ENCODE measurements at regions not wholly inside any gene's neighbourhood (a gene's known extent, or its start where the extent isn't known, plus 50 kb on each side); places are given as distances from the start of the nearest gene placed in this dataset. TPM values are rescaled to one million over a fixed set of nuclear protein-coding genes. Genes with fewer than 3 reads are reported as not detected.
A peak's percentile ranks its signal among the peaks of the same experiment; 100 is the strongest.

- WGBS (ENCODE audit: insufficient coverage), result no CpG with 5 or more reads among the region's 2 CpGs
- H3K4me2 ChIP-seq (replicated peaks; ENCODE audit: extremely low read depth, low read length, poor library complexity, severe bottlenecking), result no peak overlapping the region
- peak in 2 of 3 donors; percentile 12 to 56 for DNase-seq
- peaks cover 1 to 5% (median 2%) of the 10 kb centered on the region in 3 donors for H3K27me3 Mint-ChIP-seq (ENCODE audit: low read depth in 3 of 3)
- no peaks in the 10 kb centered on the region for H3K9me3 ChIP-seq (replicated peaks in 1 of 2; ENCODE audit: control insufficient read depth in 1 of 2, insufficient read depth in 1 of 2, low read length in 2 of 2)
- H4K20me1 ChIP-seq (ENCODE audit: insufficient read depth, low read length), result no peaks in the 10 kb centered on the region
- H3K4me3 Mint-ChIP-seq, result no peak overlapping the region
- no peaks in the 10 kb centered on the region for H3K36me3 ChIP-seq (replicated peaks in 1 of 2; ENCODE audit: control insufficient read depth in 1 of 2, insufficient read depth in 2 of 2, low read length in 2 of 2)
- H3K27ac ChIP-seq (ENCODE audit: low read depth in 1 of 2, low read length in 2 of 2), result no peak overlapping the region
- H3K4me3 ChIP-seq (replicated peaks in 1 of 3; ENCODE audit: low read depth in 2 of 3, low read length in 3 of 3), result no peak overlapping the region
- no peaks in the 10 kb centered on the region for H3K27me3 ChIP-seq (ENCODE audit: control insufficient read depth in 2 of 2, insufficient read depth in 2 of 2, low read length in 2 of 2)
- no peak for TF ChIP-seq CTCF (IDR thresholded peaks at IDR 0.05)
- H3K9me3 Mint-ChIP-seq, result peaks cover 0 to 2% (median 0%) of the 10 kb centered on the region in 7 donors
- H3K36me3 Mint-ChIP-seq, result no peaks in the 10 kb centered on the region
- H2AFZ ChIP-seq (ENCODE audit: insufficient read depth, low read depth, low read length, poor library complexity, severe bottlenecking), result no peak overlapping the region
- intact Hi-C loops (cut with micrococcal nuclease), result no loop called here
- H3K4me1 Mint-ChIP-seq, result peaks cover 9% of the 10 kb centered on the region
- no peaks in the 10 kb centered on the region for H3K79me2 ChIP-seq (ENCODE audit: insufficient read depth, low read length)
- peak overlapping the region in 1 of 7 donors; percentile 14 for H3K27ac Mint-ChIP-seq
- peaks cover 3 to 8% of the 10 kb centered on the region in 2 donors for H3K4me1 ChIP-seq (ENCODE audit: control insufficient read depth in 1 of 2, insufficient read depth in 2 of 2, low read length in 2 of 2)
- no peak overlapping the region for H3K9ac ChIP-seq (ENCODE audit: insufficient read depth, low read length, poor library complexity, severe bottlenecking)
Observed at GRCh38 chr1:110286564-110286963, 52.6 kb upstream of the RBM15 start.

DNA sequence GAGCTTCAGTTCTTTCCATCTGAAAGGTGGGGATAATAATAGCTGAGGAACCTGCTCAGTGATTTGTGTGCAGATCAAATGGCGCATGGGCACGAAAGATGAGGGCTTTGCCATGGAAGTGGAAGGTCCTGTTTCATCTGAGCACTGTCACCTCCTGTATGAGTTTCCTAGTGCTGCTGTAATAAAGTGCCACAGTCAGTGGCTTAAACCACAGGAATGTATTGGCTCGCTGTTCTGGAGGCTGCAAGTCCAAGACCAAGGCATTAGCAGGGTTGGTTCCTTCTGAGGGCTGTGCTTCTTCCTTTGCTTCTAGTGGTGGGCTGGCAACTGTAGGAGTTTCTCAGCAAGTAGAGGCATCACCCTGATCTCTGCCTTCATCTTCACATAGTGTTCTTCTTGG, 51.1 kb upstream of the RBM15 start:
- H3K27ac Mint-ChIP-seq, result no peak overlapping the region

More for the DNA sequence above, 51.1 kb upstream of the RBM15 start:
- H3K36me3 Mint-ChIP-seq, result no peaks in the 10 kb centered on the region
- no peak overlapping the region for H3K9ac ChIP-seq (ENCODE audit: insufficient read depth, low read length, poor library complexity, severe bottlenecking)
- no peak overlapping the region for H3K4me2 ChIP-seq (replicated peaks; ENCODE audit: extremely low read depth, low read length, poor library complexity, severe bottlenecking)
- no peaks in the 10 kb centered on the region for H3K27me3 ChIP-seq (ENCODE audit: control insufficient read depth in 2 of 2, insufficient read depth in 2 of 2, low read length in 2 of 2)
- DNase-seq, result no peak
- H3K4me1 Mint-ChIP-seq, result peaks cover 23% of the 10 kb centered on the region
- intact Hi-C loops (cut with micrococcal nuclease), result no loop called here
- H3K4me1 ChIP-seq (ENCODE audit: control insufficient read depth in 1 of 2, insufficient read depth in 2 of 2, low read length in 2 of 2), result peaks cover 13 to 22% of the 10 kb centered on the region in 2 donors
- H3K36me3 ChIP-seq (replicated peaks in 1 of 2; ENCODE audit: control insufficient read depth in 1 of 2, insufficient read depth in 2 of 2, low read length in 2 of 2), result no peaks in the 10 kb centered on the region
- H3K27me3 Mint-ChIP-seq (ENCODE audit: low read depth in 3 of 3), result peaks cover 3 to 4% (median 3%) of the 10 kb centered on the region in 3 donors
- H3K9me3 ChIP-seq (replicated peaks in 1 of 2; ENCODE audit: control insufficient read depth in 1 of 2, insufficient read depth in 1 of 2, low read length in 2 of 2), result no peaks in the 10 kb centered on the region
- no peak overlapping the region for H3K4me3 Mint-ChIP-seq
- 100% methylated on average over 3 of the region's 3 CpGs for whole genome bisulfite sequencing (ENCODE audit: insufficient coverage)
- peaks cover 0 to 2% (median 0%) of the 10 kb centered on the region in 7 donors for H3K9me3 Mint-ChIP-seq
- no peak overlapping the region for H2AFZ ChIP-seq (ENCODE audit: insufficient read depth, low read depth, low read length, poor library complexity, severe bottlenecking)
- H4K20me1 ChIP-seq (ENCODE audit: insufficient read depth, low read length), result no peaks in the 10 kb centered on the region
- TF ChIP-seq CTCF (IDR thresholded peaks at IDR 0.05), result no peak
- H3K27ac ChIP-seq (ENCODE audit: low read depth in 1 of 2, low read length in 2 of 2), result no peak overlapping the region
- H3K79me2 ChIP-seq (ENCODE audit: insufficient read depth, low read length), result no peaks in the 10 kb centered on the region
- H3K4me3 ChIP-seq (replicated peaks in 1 of 3; ENCODE audit: low read depth in 2 of 3, low read length in 3 of 3), result no peak overlapping the region

Small RNAs in the stretch of these regions (small RNA-seq; reads per million reads assigned to genes)
- gene RF00402 (ENCODE audit: insufficient read length, low read depth), result not detected

Measured in CD14-positive monocyte (primary cell).